ENCODE measurements at regions not wholly inside any gene's neighbourhood (a gene's known extent, or its start where the extent isn't known, plus 50 kb on each side); places are given as distances from the start of the nearest gene placed in this dataset.
A peak's percentile ranks its signal among the peaks of the same experiment; 100 is the strongest.

- 30 to 32% methylated on average over 16 of the region's 16 CpGs for WGBS, 2 donors
- TF ChIP-seq CTCF (IDR thresholded peaks at IDR 0.05) = no peak
- TF ChIP-seq POLR2A (IDR thresholded peaks at IDR 0.05) = no peak
- H3K4me3 ChIP-seq (ENCODE audit: low read depth, poor library complexity, severe bottlenecking) = no peak overlapping the region
- intact Hi-C loops (cut with DNase I; ENCODE audit: low total_unique reads) = no loop called here
- DNase-seq (ENCODE audit: low spot score in 2 of 2) = peak in 1 of 2 donors; percentile 84
Observed at GRCh38 chr5:142432369-142432863, 107.6 kb upstream of the SPRY4 start.

- no peak for TF ChIP-seq CTCF (IDR thresholded peaks at IDR 0.05)
- TF ChIP-seq POLR2A (IDR thresholded peaks at IDR 0.05) = no peak
- WGBS, 2 donors = 82 to 86% methylated on average over 8 of the region's 8 CpGs
- DNase-seq (ENCODE audit: low spot score in 2 of 2) = peak in 1 of 2 donors; percentile 76
- intact Hi-C loops (cut with DNase I; ENCODE audit: low total_unique reads) = no loop called here
- H3K4me3 ChIP-seq (ENCODE audit: low read depth, poor library complexity, severe bottlenecking) = no peak overlapping the region
Observed at GRCh38 chr5:142428773-142429473, 104.1 kb upstream of the SPRY4 start.

- DNase-seq (ENCODE audit: low spot score in 2 of 2) = peak in 1 of 2 donors; percentile 14
- intact Hi-C loops (cut with DNase I; ENCODE audit: low total_unique reads) = no loop called here
Observed at GRCh38 chr5:142428036-142428772, 103.4 kb upstream of the SPRY4 start.

GRCh38 chr5:142427529-142427928 lies 102.7 kb upstream of the SPRY4 start:
- TF ChIP-seq CTCF (IDR thresholded peaks at IDR 0.05) = no peak
- no peak for TF ChIP-seq POLR2A (IDR thresholded peaks at IDR 0.05)
- no peak overlapping the region for H3K4me3 ChIP-seq (ENCODE audit: low read depth, poor library complexity, severe bottlenecking)
- peak in 1 of 2 donors; percentile 37 for DNase-seq (ENCODE audit: low spot score in 2 of 2)
- intact Hi-C loops (cut with DNase I; ENCODE audit: low total_unique reads) = no loop called here
- WGBS, 2 donors = 97 to 98% methylated on average over 6 of the region's 6 CpGs

More at GRCh38 chr5:142428036-142428772, 103.4 kb upstream of the SPRY4 start:
- WGBS, 2 donors = 93% methylated on average over 7 of the region's 7 CpGs
- no peak overlapping the region for H3K4me3 ChIP-seq (ENCODE audit: low read depth, poor library complexity, severe bottlenecking)
- TF ChIP-seq CTCF (IDR thresholded peaks at IDR 0.05) (no peak), POLR2A (IDR thresholded peaks at IDR 0.05) (no peak)

GRCh38 chr5:142427015-142427364 lies 102.2 kb upstream of the SPRY4 start:
- intact Hi-C loops (cut with DNase I; ENCODE audit: low total_unique reads) = no loop called here
- no peak overlapping the region for H3K4me3 ChIP-seq (ENCODE audit: low read depth, poor library complexity, severe bottlenecking)
- TF ChIP-seq POLR2A (IDR thresholded peaks at IDR 0.05) (no peak), CTCF (IDR thresholded peaks at IDR 0.05) (no peak)
- DNase-seq (ENCODE audit: low spot score in 2 of 2) = peak in 1 of 2 donors; percentile 62
- 78 to 81% methylated on average over 7 of the region's 7 CpGs for WGBS, 2 donors

Measured in lower leg skin (tissue), 4 donors.